Neural cell (in vitro differentiated cells): ENCODE measurements at regions not wholly inside any gene's neighbourhood (a gene's known extent, or its start where the extent isn't known, plus 50 kb on each side); places are given as distances from the start of the nearest gene placed in this dataset.

ENCODE experiments used
- H2AFZ ChIP-seq: fragments of 200-600, 300-800 bp; sonication (generic), shearing (Covaris generic); 2 replicates; pipeline ENCODE4 v1.6.0; 2014; ENCODE audit warnings: low read depth, mild to moderate bottlenecking, antibody characterized with exemption, low read length, moderate library complexity
- H3F3A ChIP-seq: fragments of 200-600 bp; shearing (Covaris generic); 2 replicates; pipeline ENCODE4 v1.6.1; 2016; ENCODE audit warnings: mild to moderate bottlenecking, moderate library complexity, mixed read lengths, antibody characterized with exemption, low read length; ENCODE audit not compliant: insufficient read depth, poor library complexity, severe bottlenecking
- H3K27ac ChIP-seq: fragments of 200-600, 300-800 bp; sonication (generic), shearing (Covaris generic); 2 replicates; pipeline ENCODE4 v1.5.1; 2014; ENCODE audit warnings: mild to moderate bottlenecking, low read length, moderate library complexity
- H3K27me3 ChIP-seq: fragments of 300-800, 200-600 bp; sonication (generic), shearing (Covaris generic); 2 replicates; pipeline ENCODE4 v1.6.0; 2014; ENCODE audit warnings: mild to moderate bottlenecking, low read depth, low read length, moderate library complexity; ENCODE audit not compliant: insufficient read depth
- H3K36me3 ChIP-seq: fragments of 300-800, 200-600 bp; sonication (generic), shearing (Covaris generic); 2 replicates; pipeline ENCODE4 v1.5.1; 2014; ENCODE audit warnings: mild to moderate bottlenecking, antibody characterized with exemption, low read length, moderate library complexity; ENCODE audit not compliant: insufficient read depth
- H3K4me2 ChIP-seq: fragments of 300-800, 200-600 bp; sonication (generic), shearing (Covaris generic); 2 replicates; pipeline ENCODE4 v1.6.0; 2014; ENCODE audit warnings: mild to moderate bottlenecking, low read length
- H3K4me3 ChIP-seq: fragments of 300-800, 200-600 bp; sonication (generic), shearing (Covaris generic); 2 replicates; pipeline ENCODE4 v1.5.1; 2014; ENCODE audit warnings: mild to moderate bottlenecking, low read length, moderate library complexity
- H3K79me2 ChIP-seq: fragments of 200-600 bp; shearing (Covaris generic); replicated peaks from 2 replicates; pipeline ENCODE4 v1.6.0; 2014; ENCODE audit warnings: mild to moderate bottlenecking, low read length, moderate library complexity; ENCODE audit not compliant: insufficient read depth
- H3K9ac ChIP-seq: fragments of 300-800, 200-600 bp; sonication (generic), shearing (Covaris generic); 2 replicates; pipeline ENCODE4 v1.6.1; 2016; ENCODE audit warnings: mild to moderate bottlenecking, low read length, mixed read lengths
- H3K9me2 ChIP-seq: fragments of 200-600 bp; shearing (Covaris generic); 2 replicates; pipeline ENCODE4 v1.6.1; 2016; ENCODE audit warnings: mild to moderate bottlenecking, low read length, mixed read lengths; ENCODE audit not compliant: insufficient read depth
- H3K9me3 ChIP-seq: fragments of 200-600, 300-800 bp; sonication (generic), shearing (Covaris generic); 2 replicates; pipeline ENCODE4 v1.6.1; 2016; ENCODE audit warnings: mild to moderate bottlenecking, mixed run types, low read length, moderate library complexity, mixed read lengths
- H4K20me1 ChIP-seq: fragments of 200-600 bp; shearing (Covaris generic); 2 replicates; pipeline ENCODE4 v1.6.1; 2016; ENCODE audit warnings: mild to moderate bottlenecking, mixed run types; ENCODE audit not compliant: insufficient read depth
- EP300 ChIP-seq: fragments of 450-650 bp; conservative IDR thresholded peaks from 2 replicates; pipeline ENCODE4 v1.6.1; 2014; ENCODE audit warnings: antibody characterized with exemption, mild to moderate bottlenecking, moderate library complexity; ENCODE audit not compliant: poor library complexity, severe bottlenecking
- EZH2 ChIP-seq: fragments of 200-600, 300-800 bp; shearing (Covaris generic), sonication (generic); IDR thresholded peaks from 2 replicates; pipeline ENCODE4 v1.6.1; 2014; ENCODE audit warnings: antibody characterized with exemption, low read length, borderline replicate concordance, mild to moderate bottlenecking; ENCODE audit not compliant: insufficient read depth, poor library complexity, severe bottlenecking
- MXI1 ChIP-seq: fragments of 450-650 bp; conservative IDR thresholded peaks from 2 replicates; pipeline ENCODE4 v1.6.1; 2014; ENCODE audit warnings: antibody characterized with exemption, mild to moderate bottlenecking; ENCODE audit not compliant: poor library complexity, severe bottlenecking
- POLR2AphosphoS5 ChIP-seq: IDR thresholded peaks from 2 replicates; pipeline ENCODE4 v1.6.1; 2012
- RAD21 ChIP-seq: fragments of 450-650 bp; conservative IDR thresholded peaks from 2 replicates; pipeline ENCODE4 v1.6.1; 2014; ENCODE audit warnings: antibody characterized with exemption, mild to moderate bottlenecking, moderate library complexity
- SMC3 ChIP-seq: fragments of 450-650 bp; conservative IDR thresholded peaks from 2 replicates; pipeline ENCODE4 v1.6.1; 2014; ENCODE audit warnings: antibody characterized with exemption, mild to moderate bottlenecking, moderate library complexity; ENCODE audit not compliant: poor library complexity
- TAF1 ChIP-seq: IDR thresholded peaks from 2 replicates; pipeline ENCODE4 v1.6.1; 2012; ENCODE audit warnings: low read depth
- TF ChIP-seq, protein P1 (sequence below): fragments of 450-650 bp; IDR thresholded peaks from 2 replicates; pipeline ENCODE4 v1.5.1; 2014; ENCODE audit warnings: antibody characterized with exemption, mild to moderate bottlenecking, moderate library complexity; ENCODE audit not compliant: poor library complexity, severe bottlenecking
- TF ChIP-seq, protein P2 (sequence below): IDR thresholded peaks from 2 replicates; pipeline ENCODE4 v1.6.1; 2012; ENCODE audit warnings: borderline replicate concordance

DNA sequence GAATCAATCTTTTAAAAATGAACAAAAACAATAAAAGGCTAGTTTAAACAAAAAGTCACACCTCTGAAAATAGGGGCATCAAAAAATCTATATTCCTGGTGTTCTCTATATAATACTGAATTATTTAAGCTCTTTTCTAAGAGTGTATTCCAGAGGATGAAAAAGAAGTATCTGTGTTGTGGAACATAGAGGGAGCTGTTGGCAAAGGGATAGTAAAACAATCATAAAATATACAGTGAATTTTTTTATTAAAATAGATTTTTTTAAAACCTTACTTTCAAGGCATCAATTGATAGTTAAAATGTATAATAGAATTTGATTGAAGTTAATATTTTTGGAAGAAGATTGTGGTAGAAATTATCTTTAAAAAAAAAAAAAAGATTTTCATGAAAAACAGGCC lies 1409.1 kb upstream of the CELF2 start:
- Histone ChIP-seq H3K9ac (no peak overlapping the region), H3K4me2 (no peak overlapping the region), H3K27ac (no peak overlapping the region), H3K36me3 (no peaks in the 10 kb centered on the region), H3F3A (no peaks in the 10 kb centered on the region), H3K9me3 (no peaks in the 10 kb centered on the region), H3K79me2 (no peaks in the 10 kb centered on the region), H3K4me3 (no peak overlapping the region), H3K27me3 (no peaks in the 10 kb centered on the region), H3K9me2 (no peaks in the 10 kb centered on the region), H2AFZ (no peak overlapping the region), H4K20me1 (no peaks in the 10 kb centered on the region)
- TF ChIP-seq, protein P1, sequence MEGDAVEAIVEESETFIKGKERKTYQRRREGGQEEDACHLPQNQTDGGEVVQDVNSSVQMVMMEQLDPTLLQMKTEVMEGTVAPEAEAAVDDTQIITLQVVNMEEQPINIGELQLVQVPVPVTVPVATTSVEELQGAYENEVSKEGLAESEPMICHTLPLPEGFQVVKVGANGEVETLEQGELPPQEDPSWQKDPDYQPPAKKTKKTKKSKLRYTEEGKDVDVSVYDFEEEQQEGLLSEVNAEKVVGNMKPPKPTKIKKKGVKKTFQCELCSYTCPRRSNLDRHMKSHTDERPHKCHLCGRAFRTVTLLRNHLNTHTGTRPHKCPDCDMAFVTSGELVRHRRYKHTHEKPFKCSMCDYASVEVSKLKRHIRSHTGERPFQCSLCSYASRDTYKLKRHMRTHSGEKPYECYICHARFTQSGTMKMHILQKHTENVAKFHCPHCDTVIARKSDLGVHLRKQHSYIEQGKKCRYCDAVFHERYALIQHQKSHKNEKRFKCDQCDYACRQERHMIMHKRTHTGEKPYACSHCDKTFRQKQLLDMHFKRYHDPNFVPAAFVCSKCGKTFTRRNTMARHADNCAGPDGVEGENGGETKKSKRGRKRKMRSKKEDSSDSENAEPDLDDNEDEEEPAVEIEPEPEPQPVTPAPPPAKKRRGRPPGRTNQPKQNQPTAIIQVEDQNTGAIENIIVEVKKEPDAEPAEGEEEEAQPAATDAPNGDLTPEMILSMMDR, result peak; percentile 76
- TF ChIP-seq POLR2AphosphoS5, result no peak
- TF ChIP-seq EP300, result no peak
- peak; percentile 79 for TF ChIP-seq SMC3
- no peak for TF ChIP-seq MXI1
- TF ChIP-seq, protein P2, sequence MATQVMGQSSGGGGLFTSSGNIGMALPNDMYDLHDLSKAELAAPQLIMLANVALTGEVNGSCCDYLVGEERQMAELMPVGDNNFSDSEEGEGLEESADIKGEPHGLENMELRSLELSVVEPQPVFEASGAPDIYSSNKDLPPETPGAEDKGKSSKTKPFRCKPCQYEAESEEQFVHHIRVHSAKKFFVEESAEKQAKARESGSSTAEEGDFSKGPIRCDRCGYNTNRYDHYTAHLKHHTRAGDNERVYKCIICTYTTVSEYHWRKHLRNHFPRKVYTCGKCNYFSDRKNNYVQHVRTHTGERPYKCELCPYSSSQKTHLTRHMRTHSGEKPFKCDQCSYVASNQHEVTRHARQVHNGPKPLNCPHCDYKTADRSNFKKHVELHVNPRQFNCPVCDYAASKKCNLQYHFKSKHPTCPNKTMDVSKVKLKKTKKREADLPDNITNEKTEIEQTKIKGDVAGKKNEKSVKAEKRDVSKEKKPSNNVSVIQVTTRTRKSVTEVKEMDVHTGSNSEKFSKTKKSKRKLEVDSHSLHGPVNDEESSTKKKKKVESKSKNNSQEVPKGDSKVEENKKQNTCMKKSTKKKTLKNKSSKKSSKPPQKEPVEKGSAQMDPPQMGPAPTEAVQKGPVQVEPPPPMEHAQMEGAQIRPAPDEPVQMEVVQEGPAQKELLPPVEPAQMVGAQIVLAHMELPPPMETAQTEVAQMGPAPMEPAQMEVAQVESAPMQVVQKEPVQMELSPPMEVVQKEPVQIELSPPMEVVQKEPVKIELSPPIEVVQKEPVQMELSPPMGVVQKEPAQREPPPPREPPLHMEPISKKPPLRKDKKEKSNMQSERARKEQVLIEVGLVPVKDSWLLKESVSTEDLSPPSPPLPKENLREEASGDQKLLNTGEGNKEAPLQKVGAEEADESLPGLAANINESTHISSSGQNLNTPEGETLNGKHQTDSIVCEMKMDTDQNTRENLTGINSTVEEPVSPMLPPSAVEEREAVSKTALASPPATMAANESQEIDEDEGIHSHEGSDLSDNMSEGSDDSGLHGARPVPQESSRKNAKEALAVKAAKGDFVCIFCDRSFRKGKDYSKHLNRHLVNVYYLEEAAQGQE, result no peak
- peak; percentile 88 for TF ChIP-seq RAD21
- TF ChIP-seq TAF1, result no peak
- no peak for TF ChIP-seq EZH2

GRCh38 chr10:9613338-9614075 lies 1404.2 kb upstream of the CELF2 start:
- Histone ChIP-seq H3K4me2 (no peak overlapping the region), H3K27ac (no peak overlapping the region), H3K9me3 (no peaks in the 10 kb centered on the region), H2AFZ (no peak overlapping the region), H3K9me2 (no peaks in the 10 kb centered on the region), H3K27me3 (no peaks in the 10 kb centered on the region), H3K4me3 (no peak overlapping the region), H3K9ac (no peak overlapping the region), H3K79me2 (no peaks in the 10 kb centered on the region), H3K36me3 (no peaks in the 10 kb centered on the region), H3F3A (no peaks in the 10 kb centered on the region), H4K20me1 (no peaks in the 10 kb centered on the region)
- TF ChIP-seq TAF1, result no peak
- TF ChIP-seq RAD21, result no peak
- no peak for TF ChIP-seq EZH2
- TF ChIP-seq POLR2AphosphoS5, result no peak
- no peak for TF ChIP-seq EP300
- no peak for TF ChIP-seq SMC3
